ENCODE measurements at regions not wholly inside any gene's neighbourhood (a gene's known extent, or its start where the extent isn't known, plus 50 kb on each side); places are given as distances from the start of the nearest gene placed in this dataset.

DNA sequence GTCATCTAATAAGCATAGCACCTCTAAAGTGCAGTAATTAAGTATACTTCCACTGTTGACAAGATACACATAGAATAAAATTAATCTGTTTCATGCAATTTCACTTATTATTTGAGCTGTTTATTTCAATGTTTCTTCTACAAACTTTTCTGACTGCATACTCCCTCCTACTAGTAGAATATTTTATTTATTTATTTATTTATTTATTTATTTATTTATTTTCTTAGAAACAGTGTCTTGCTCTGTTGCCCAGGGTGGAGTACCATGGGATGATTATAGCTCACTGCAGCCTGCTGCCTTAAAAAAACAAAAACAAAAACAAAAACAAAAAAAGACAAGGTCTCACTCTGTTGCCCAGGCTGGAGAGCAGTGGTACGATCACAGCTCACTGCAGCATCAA is 68.4 kb upstream of the KITLG start:
- TF ChIP-seq, protein P1, sequence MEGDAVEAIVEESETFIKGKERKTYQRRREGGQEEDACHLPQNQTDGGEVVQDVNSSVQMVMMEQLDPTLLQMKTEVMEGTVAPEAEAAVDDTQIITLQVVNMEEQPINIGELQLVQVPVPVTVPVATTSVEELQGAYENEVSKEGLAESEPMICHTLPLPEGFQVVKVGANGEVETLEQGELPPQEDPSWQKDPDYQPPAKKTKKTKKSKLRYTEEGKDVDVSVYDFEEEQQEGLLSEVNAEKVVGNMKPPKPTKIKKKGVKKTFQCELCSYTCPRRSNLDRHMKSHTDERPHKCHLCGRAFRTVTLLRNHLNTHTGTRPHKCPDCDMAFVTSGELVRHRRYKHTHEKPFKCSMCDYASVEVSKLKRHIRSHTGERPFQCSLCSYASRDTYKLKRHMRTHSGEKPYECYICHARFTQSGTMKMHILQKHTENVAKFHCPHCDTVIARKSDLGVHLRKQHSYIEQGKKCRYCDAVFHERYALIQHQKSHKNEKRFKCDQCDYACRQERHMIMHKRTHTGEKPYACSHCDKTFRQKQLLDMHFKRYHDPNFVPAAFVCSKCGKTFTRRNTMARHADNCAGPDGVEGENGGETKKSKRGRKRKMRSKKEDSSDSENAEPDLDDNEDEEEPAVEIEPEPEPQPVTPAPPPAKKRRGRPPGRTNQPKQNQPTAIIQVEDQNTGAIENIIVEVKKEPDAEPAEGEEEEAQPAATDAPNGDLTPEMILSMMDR (IDR thresholded peaks at IDR 0.05; ENCODE audit: low read depth, low read length, missing control alignments): no peak
- H3K4me3 ChIP-seq (ENCODE audit: low read depth, low read length): no peak overlapping the region
- in situ Hi-C loops (cut with HindIII; ENCODE audit: low sequenced_read_pairs): no loop called here
- DNase-seq (ENCODE audit: low read depth): no peak

- TF ChIP-seq, protein P1 (IDR thresholded peaks at IDR 0.05; ENCODE audit: low read depth, low read length, missing control alignments): no peak
- no peak for DNase-seq (ENCODE audit: low read depth)
- in situ Hi-C loops (cut with HindIII; ENCODE audit: low sequenced_read_pairs): no loop called here
- H3K4me3 ChIP-seq (ENCODE audit: low read depth, low read length): no peak overlapping the region
Observed at GRCh38 chr12:88646824-88647223, 66.6 kb upstream of the KITLG start.

DNA sequence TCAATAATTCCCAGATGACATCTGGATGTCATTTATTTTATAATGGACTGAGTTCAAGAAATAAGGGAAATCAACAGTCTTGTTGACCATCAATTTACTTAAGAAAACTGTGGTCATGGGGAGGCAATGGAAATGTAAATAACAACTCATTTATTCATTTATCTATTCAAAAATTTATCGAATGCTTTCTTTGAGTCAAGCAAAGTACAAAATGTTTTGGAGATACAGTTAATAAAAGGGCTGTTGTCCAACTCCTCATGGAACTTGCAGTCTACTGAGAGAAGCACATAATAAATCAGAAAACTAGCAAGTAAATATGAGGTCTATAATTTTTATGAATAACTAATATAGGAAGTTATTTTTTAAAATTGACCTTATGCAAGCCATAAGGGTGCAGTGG is 65.5 kb upstream of the KITLG start:
- DNase-seq (ENCODE audit: low read depth): no peak
- H3K4me3 ChIP-seq (ENCODE audit: low read depth, low read length): no peak overlapping the region
- in situ Hi-C loops (cut with HindIII; ENCODE audit: low sequenced_read_pairs): no loop called here
- TF ChIP-seq, protein P1 (IDR thresholded peaks at IDR 0.05; ENCODE audit: low read depth, low read length, missing control alignments): no peak

DNA sequence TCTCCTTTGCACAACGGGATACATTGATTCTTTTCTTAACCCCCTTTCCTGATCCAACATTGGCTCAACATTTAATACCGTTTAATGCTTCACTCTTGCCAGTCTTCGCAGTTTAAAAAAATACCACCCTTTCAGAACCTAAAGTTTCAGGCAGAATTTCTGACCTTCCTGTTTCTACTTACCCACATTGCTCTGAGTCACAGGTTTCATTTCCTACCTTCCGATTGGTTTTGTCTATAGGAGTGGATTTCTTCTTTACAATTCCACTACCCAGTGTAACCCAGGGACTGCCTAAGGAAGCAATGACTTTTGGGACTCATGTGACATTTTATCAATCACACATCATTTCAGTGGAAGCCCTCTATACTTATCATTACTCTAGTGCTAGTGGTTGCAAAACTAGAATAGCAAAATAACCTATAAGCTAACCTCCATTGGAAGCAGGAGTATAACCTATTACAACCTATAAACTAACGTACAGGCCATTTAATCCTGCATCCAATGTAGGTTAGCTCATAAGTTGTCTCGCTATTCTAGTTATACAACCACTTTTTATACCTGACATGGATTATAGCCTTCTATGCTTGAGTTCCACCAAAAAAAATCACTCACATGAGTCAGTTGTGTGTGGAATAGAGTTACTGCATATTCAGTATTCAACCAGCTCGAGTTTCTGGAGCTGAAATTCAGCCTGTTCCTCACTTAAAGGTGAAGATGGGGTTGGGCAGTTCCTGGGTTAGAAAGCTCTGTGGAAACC is 64.9 kb upstream of the KITLG start:
- in situ Hi-C loops (cut with HindIII; ENCODE audit: low sequenced_read_pairs): no loop called here
- TF ChIP-seq, protein P1 (IDR thresholded peaks at IDR 0.05; ENCODE audit: low read depth, low read length, missing control alignments): no peak
- DNase-seq (ENCODE audit: low read depth): no peak
- no peak overlapping the region for H3K4me3 ChIP-seq (ENCODE audit: low read depth, low read length)

- in situ Hi-C loops (cut with HindIII; ENCODE audit: low sequenced_read_pairs): no loop called here
- no peak overlapping the region for H3K4me3 ChIP-seq (ENCODE audit: low read depth, low read length)
- TF ChIP-seq, protein P1 (IDR thresholded peaks at IDR 0.05; ENCODE audit: low read depth, low read length, missing control alignments): no peak
- no peak for DNase-seq (ENCODE audit: low read depth)
Observed at GRCh38 chr12:88643685-88644084, 63.4 kb upstream of the KITLG start.

DNA sequence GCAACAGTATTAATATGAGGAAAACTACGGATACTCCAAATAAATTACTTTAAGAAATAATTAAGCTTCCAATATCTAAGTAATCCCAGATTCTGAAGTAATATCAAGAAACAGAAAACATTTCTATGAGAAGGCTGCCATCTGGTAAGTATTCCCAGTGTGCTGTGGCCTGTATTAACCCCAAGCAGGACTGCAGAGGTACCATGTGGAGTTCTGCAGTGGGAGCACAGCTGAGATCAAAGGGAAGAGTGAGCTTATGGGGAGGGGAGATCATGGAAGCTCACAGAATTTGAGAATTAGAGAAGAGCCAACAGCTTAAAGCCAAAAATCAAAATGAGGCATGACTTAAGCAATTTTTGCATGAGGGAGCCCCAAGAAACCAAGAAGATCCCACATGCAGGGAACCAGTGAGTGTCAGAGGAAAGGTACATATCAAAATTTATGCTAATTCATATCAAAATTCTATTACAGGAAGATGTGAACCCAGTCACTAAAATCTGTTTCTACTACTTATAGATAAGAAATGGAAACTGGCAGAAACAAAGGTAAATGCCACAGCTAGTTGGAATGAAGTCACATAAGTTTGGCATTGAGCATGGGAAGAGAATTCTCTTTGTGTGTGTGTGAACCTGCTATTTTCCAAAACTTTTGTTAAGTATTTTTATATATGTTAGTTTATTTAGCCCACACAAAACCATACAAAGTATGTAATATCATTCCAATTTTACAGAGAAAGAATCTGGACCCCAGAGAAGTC is 62.6 kb upstream of the KITLG start:
- in situ Hi-C loops (cut with HindIII; ENCODE audit: low sequenced_read_pairs): no loop called here
- no peak overlapping the region for H3K4me3 ChIP-seq (ENCODE audit: low read depth, low read length)
- TF ChIP-seq, protein P1 (IDR thresholded peaks at IDR 0.05; ENCODE audit: low read depth, low read length, missing control alignments): no peak
- no peak for DNase-seq (ENCODE audit: low read depth)
